ENCODE measurements at regions not wholly inside any gene's neighbourhood (a gene's known extent, or its start where the extent isn't known, plus 50 kb on each side); places are given as distances from the start of the nearest gene placed in this dataset.
"Not testable (repeated sequence)": the region's sequence is repeated elsewhere in the genome, so short reads cannot be mapped to it uniquely, and the experiment has no call there.

- in situ Hi-C loops (cut with MboI; ENCODE audit: low sequenced_read_pairs in 4 of 4): no loop called here
- H3K4me1 ChIP-seq: no peaks in the 10 kb centered on the region
- TF ChIP-seq, protein P1, sequence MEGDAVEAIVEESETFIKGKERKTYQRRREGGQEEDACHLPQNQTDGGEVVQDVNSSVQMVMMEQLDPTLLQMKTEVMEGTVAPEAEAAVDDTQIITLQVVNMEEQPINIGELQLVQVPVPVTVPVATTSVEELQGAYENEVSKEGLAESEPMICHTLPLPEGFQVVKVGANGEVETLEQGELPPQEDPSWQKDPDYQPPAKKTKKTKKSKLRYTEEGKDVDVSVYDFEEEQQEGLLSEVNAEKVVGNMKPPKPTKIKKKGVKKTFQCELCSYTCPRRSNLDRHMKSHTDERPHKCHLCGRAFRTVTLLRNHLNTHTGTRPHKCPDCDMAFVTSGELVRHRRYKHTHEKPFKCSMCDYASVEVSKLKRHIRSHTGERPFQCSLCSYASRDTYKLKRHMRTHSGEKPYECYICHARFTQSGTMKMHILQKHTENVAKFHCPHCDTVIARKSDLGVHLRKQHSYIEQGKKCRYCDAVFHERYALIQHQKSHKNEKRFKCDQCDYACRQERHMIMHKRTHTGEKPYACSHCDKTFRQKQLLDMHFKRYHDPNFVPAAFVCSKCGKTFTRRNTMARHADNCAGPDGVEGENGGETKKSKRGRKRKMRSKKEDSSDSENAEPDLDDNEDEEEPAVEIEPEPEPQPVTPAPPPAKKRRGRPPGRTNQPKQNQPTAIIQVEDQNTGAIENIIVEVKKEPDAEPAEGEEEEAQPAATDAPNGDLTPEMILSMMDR (IDR thresholded peaks at IDR 0.05 in 4 of 5, conservative IDR thresholded peaks at IDR 0.05 in 1 of 5): no peak
- no peak for TF ChIP-seq POLR2A (IDR thresholded peaks at IDR 0.05)
- no peaks in the 10 kb centered on the region for H3K27me3 ChIP-seq
- intact Hi-C loops (cut with DNase I; ENCODE audit: low total_unique reads): no loop called here
- no peak overlapping the region for H3K27ac ChIP-seq
- no peaks in the 10 kb centered on the region for H3K9me3 ChIP-seq
- ATAC-seq (no peak), DNase-seq (no peak)
- H3K4me3 ChIP-seq: no peak overlapping the region
- no peaks in the 10 kb centered on the region for H3K36me3 ChIP-seq
These were observed 100.3 kb upstream of the FGF16 start for GRCh38 chrX:77346859-77347258.

GRCh38 chrX:77347572-77347971 is 99.6 kb upstream of the FGF16 start:
- TF ChIP-seq POLR2A (IDR thresholded peaks at IDR 0.05): no peak
- TF ChIP-seq, protein P1 (IDR thresholded peaks at IDR 0.05 in 4 of 5, conservative IDR thresholded peaks at IDR 0.05 in 1 of 5): no peak
- Histone ChIP-seq H3K27ac (no peak overlapping the region), H3K36me3 (no peaks in the 10 kb centered on the region), H3K4me3 (no peak overlapping the region), H3K27me3 (no peaks in the 10 kb centered on the region), H3K4me1 (no peaks in the 10 kb centered on the region), H3K9me3 (no peaks in the 10 kb centered on the region)
- ATAC-seq (no peak), DNase-seq (no peak)
- intact Hi-C loops (cut with DNase I; ENCODE audit: low total_unique reads) (no loop called here), in situ Hi-C loops (cut with MboI; ENCODE audit: low sequenced_read_pairs in 4 of 4) (no loop called here)

DNA sequence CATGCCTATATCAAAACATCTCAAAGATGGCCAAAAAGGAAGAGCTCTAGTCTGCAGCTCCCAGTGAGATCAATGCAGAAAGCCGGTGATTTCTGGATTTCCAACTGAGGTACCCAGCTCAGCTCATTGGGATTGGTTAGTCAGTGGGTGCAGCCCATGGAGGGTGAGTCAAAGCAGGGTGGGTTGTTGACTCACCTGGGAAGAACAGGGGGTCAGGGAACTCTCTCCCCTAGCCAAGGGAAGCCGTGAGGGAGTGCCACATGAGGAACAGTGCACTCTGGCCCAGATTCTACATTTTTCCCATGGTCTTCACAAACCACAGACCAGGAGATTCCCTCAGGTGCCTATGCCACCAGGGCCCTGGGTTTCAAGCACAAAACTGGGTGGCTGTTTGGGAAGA is 57.3 kb upstream of the FGF16 start:
- no peaks in the 10 kb centered on the region for H3K4me1 ChIP-seq
- H3K27ac ChIP-seq: no peak overlapping the region
- no peaks in the 10 kb centered on the region for H3K27me3 ChIP-seq
- in situ Hi-C loops (cut with MboI; ENCODE audit: low sequenced_read_pairs in 4 of 4) (no loop called here), intact Hi-C loops (cut with DNase I; ENCODE audit: low total_unique reads) (no loop called here)
- H3K4me3 ChIP-seq: no peak overlapping the region
- no peaks in the 10 kb centered on the region for H3K9me3 ChIP-seq
- TF ChIP-seq, protein P1 (IDR thresholded peaks at IDR 0.05 in 4 of 5, conservative IDR thresholded peaks at IDR 0.05 in 1 of 5): no peak
- TF ChIP-seq POLR2A (IDR thresholded peaks at IDR 0.05): no peak
- no peaks in the 10 kb centered on the region for H3K36me3 ChIP-seq
- DNase-seq (no peak), ATAC-seq (no peak)

DNA sequence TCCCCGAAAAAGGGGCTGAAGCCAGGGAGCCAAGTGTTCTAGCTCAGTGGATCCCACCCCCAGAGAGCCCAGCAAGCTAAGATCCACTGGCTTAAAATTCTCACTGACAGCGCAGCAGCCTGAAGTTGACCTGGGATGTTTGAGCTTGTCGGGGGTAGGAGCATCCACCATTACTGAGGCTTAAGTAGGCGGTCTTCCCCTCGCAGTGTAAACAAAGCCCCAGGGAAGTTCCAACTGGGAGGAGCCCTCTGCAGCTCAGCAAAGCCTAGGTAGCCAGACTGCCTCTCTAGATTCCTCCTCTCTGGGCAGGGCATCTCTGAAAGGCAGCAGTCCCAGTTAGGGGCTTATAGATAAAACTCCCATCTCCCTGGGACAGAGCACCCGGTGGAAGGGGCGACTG is 56.8 kb upstream of the FGF16 start:
- H3K36me3 ChIP-seq; in situ Hi-C loops (cut with MboI; ENCODE audit: low sequenced_read_pairs in 4 of 4); ATAC-seq; DNase-seq; intact Hi-C loops (cut with DNase I; ENCODE audit: low total_unique reads); H3K27me3 ChIP-seq; H3K4me1 ChIP-seq; H3K9me3 ChIP-seq; H3K27ac ChIP-seq; H3K4me3 ChIP-seq: not testable (repeated sequence)

- intact Hi-C loops (cut with DNase I; ENCODE audit: low total_unique reads) (no loop called here), in situ Hi-C loops (cut with MboI; ENCODE audit: low sequenced_read_pairs in 4 of 4) (no loop called here)
- H3K27ac ChIP-seq: no peak overlapping the region
- TF ChIP-seq, protein P1 (IDR thresholded peaks at IDR 0.05 in 4 of 5, conservative IDR thresholded peaks at IDR 0.05 in 1 of 5): no peak
- TF ChIP-seq POLR2A (IDR thresholded peaks at IDR 0.05): no peak
- H3K9me3 ChIP-seq: no peaks in the 10 kb centered on the region
- no peaks in the 10 kb centered on the region for H3K4me1 ChIP-seq
- no peaks in the 10 kb centered on the region for H3K36me3 ChIP-seq
- H3K27me3 ChIP-seq: no peaks in the 10 kb centered on the region
- no peak for DNase-seq
- H3K4me3 ChIP-seq: no peak overlapping the region
- no peak for ATAC-seq
These were observed 50.4 kb upstream of the FGF16 start for GRCh38 chrX:77396781-77397180.

MicroRNA genes in the stretch of these regions (microRNA counts, 767-probe panel; counts per million panel counts)
- microRNA hsa-miR-325 (356 to 448 counts per million in 2 donors), microRNA hsa-miR-384 (356 to 448 counts per million in 2 donors)

Small RNAs in the stretch of these regions (microRNA-seq; reads per million reads assigned to microRNA genes)
- 0 reads per million in 2 donors for gene MIR325 (ENCODE audit: borderline replicate concordance in 2 of 2)
- gene MIR384 (ENCODE audit: borderline replicate concordance in 2 of 2): 0 reads per million in 2 donors
